Stimulated activated CD8-positive, alpha-beta memory T cell treated with anti-CD3 and anti-CD28 coated beads, Interleukin-7, amount 100 ng/mL, for 1 hour (primary cell): ENCODE measurements at regions not wholly inside any gene's neighbourhood (a gene's known extent, or its start where the extent isn't known, plus 50 kb on each side); places are given as distances from the start of the nearest gene placed in this dataset.

ENCODE experiments used
- DNase-seq, 2 donors: peaks; one replicate each; pipeline ENCODE4 v3.0.0-alpha.2; 2020; ENCODE audit warnings: low read depth in 2 of 2

GRCh38 chr1:222105861-222106260 is 364.0 kb upstream of the DUSP10 start:
- no peak for DNase-seq

DNA sequence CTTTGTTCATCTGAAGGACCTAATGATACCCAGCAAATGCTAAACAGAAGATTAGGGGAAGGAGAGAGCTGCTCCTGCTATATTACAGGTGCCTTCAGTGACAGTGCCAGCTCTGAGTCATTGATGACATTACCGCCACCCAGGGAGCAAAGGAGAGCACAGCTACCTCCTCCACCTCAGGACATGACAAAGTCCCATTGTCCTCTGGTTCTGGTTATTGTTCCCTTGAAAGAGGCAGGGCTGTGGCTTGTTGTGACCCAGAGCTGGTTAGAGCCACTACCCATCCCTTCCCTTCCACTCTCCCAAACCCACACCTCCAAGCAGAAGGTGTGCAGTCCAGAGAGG is 363.5 kb upstream of the DUSP10 start:
- DNase-seq = no peak

GRCh38 chr1:222104694-222105392 is 363.0 kb upstream of the DUSP10 start:
- no peak for DNase-seq

- DNase-seq = no peak
Measured at GRCh38 chr1:222104097-222104496, 362.2 kb upstream of the DUSP10 start.

DNA sequence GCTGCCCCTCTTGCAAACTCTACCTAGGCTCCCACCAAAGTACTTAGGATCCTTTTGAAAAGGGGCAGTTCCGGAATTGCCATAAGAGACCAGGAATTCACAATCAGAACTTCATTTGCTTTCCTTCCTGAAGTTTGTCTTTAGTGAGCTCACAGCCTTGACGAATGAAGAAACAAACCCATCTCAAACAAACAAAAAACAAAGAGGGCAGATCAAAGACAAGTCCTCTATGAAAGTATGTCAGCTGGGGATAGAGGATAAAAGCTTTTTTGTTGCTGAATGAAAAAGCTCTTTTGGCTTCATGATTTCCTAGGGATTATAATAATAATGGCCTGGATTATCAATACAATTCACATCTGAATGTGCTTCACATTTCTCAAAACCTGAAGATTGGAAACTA is 357.9 kb upstream of the DUSP10 start:
- no peak for DNase-seq

GRCh38 chr1:222098404-222098803 is 356.5 kb upstream of the DUSP10 start:
- DNase-seq = no peak

DNA sequence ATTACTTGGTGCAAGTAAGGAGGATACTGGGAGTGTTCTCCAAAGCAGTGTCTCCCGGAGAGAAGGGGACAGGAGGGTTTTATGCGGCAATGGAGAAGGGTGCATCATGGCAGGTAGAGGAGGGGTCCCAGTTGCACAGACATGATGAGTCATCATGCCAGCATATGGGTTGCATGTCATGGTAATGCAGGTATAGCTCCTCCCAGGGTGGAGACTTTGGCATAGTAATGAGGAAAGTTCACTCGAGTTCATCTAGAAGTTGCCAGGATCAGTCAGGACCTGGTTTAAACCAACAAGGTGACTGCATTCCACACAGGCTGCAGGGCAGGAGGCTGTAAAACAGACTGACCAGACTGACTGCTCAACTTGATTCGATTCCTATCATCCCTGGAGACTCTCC is 355.7 kb upstream of the DUSP10 start:
- no peak for DNase-seq

DNA sequence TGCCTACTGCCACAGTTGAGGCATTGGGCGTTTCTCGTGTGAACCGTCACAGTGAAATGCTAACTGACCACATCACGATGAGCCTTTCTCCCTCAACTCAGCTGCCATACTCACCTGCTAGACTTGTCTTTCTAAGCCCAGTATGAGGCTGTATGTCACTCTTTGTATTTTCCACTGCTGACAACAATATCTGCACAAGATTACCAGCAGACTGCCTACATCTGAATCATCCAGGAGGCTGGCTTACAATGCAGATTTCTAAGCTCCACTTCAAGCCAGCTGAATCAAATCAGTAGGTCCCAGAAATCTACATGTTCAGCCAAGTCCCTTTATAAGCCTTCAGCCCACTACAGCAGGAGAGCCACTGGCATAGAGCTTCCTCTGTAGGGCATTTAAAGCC is 355.0 kb upstream of the DUSP10 start:
- no peak for DNase-seq

- DNase-seq = no peak
Measured at GRCh38 chr1:222096476-222096772, 354.5 kb upstream of the DUSP10 start.

DNA sequence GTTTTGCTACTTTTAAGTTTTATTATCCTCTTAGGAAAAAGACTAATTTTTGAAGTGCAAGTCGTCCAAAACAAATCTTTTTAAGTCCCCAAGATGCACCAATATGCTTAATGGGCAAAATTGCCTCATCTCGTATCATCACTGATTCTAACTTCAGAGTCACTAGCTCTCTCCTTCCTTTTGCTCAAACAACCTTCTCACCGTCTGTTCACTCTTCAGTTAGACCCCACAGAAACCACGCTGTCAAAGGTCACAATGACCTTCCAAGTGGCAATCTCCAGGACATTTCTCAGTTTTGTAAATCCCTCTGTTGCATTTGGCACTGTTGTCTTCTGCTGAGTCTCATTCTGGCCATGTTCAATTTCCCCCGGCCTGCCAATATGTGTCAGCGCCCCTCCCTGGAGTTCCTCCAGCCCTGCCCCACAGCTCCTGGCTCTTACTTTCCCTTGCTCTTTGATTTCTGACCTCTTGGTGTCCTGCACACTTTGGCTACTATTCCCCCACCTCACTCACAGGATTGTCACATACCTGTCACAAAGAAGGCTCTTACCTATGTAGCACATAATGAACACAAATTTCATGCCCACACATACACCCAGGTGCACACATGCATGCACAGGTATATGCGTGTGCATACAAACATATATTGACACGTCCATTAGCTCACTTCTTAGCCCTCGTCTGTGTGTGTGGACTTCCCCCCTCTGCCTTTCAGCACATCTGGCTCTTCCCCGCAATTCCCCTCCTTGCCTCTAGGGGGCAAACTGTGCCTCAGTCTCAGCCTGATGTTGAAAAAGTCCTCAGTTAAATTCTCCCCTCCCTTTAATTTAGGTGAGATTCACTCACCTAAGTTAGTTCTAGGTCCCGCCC is 354.0 kb upstream of the DUSP10 start:
- DNase-seq = peak; percentile 11 to 34

GRCh38 chr1:222093518-222093917 is 351.6 kb upstream of the DUSP10 start:
- DNase-seq = no peak

DNA sequence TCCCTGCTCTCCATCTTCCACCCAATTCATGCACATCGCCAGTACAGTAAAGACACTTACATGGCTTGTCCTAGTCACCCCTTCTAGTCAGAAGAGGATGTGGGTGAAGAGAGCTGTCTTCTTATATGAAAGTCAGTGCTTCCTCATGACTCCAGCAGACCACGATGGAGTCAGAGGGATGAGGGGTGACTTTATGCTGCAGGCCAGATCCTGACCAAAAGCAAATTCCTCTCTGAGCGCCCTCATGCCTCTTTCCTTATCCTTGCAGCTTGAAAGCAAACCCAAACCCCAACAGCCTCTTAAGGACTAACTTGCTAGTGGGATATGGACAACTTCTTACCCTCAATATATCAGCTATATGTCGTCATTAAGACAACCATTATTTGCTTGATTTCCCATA is 348.2 kb upstream of the DUSP10 start:
- no peak for DNase-seq

- DNase-seq = no peak
Measured at GRCh38 chr1:222087221-222087920, 345.5 kb upstream of the DUSP10 start.

- DNase-seq = no peak
Measured at GRCh38 chr1:222084996-222085395, 343.1 kb upstream of the DUSP10 start.

GRCh38 chr1:222084048-222084447 is 342.2 kb upstream of the DUSP10 start:
- DNase-seq = no peak

DNA sequence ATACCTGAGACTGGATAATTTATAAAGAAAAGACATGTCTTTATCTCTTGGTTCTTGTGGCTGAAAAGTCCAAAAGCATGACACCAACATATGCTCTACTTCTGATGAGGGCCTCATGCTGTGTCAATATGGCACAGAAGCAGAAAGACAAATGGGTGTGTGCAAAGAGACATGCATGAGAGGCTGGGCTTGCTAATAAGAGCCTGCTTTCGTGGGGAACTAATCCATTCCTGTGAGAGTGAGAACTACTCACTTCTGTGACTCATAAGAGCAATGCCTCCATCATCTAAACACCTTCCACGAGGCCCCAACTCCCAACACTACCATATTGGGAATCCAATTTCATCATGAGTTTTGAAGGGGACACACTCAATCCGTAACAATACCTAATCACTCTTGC is 340.0 kb upstream of the DUSP10 start:
- DNase-seq = no peak

- no peak for DNase-seq
Measured at GRCh38 chr1:222079566-222079965, 337.7 kb upstream of the DUSP10 start.

GRCh38 chr1:222077206-222077605 is 335.3 kb upstream of the DUSP10 start:
- DNase-seq = no peak

GRCh38 chr1:222074317-222074716 is 332.4 kb upstream of the DUSP10 start:
- DNase-seq = no peak

DNA sequence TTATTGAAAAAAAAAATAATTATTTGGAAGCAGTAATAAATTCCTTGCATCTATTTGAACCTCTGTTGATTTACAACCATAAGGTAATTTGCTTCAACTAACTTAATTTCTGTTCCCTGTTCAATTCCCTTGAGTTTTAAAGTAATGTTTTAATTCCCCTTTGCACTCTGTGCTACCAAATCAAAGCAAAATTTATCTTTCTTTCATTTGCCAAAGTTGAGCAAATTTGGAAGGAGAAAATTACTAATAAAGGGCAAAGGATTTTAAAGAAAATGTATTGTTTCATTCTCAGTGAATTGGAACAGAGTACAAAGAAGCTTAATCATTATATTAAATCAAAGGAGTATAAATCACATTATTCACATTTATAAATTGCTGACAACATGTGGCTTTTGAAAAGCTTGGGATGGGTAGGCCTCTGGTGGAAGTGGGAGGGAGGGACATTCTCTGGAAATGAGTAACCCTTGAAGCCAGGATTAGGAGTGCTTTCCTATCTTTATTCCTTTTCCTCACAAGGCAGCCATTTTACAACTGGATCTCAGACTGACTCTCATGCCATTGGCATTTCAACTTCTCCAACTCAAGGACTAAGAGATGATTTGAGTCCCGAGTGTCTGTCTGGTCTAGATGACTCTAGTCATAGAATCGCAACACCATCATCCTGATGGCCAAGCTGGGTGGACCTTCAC is 331.6 kb upstream of the DUSP10 start:
- DNase-seq = no peak

DNA sequence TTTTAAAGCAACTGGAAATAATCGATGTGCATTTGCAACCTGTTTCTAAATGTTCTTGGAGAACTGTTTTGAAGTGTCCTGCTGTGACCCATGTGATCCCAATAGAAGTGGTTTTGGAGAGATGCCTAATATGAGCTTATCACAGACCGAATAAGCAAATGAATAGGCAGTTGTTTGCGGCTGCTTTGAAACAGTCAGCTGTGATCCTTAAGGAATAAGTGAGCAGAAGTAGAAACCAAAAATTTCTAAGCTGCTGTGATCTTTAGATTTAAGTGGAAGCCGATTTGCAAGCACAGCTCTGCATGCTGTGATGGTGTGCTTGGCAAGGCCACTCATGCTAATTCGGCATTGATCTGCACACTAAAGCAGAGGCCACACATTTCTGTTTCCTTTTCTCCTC is 329.5 kb upstream of the DUSP10 start:
- DNase-seq = no peak

GRCh38 chr1:222068937-222069336 is 327.0 kb upstream of the DUSP10 start:
- DNase-seq = no peak
